VCaP (cell line): ENCODE measurements at regions not wholly inside any gene's neighbourhood (a gene's known extent, or its start where the extent isn't known, plus 50 kb on each side); places are given as distances from the start of the nearest gene placed in this dataset.
"Not testable (repeated sequence)": the region's sequence is repeated elsewhere in the genome, so short reads cannot be mapped to it uniquely, and the experiment has no call there.

Source experiments
- H3K27ac ChIP-seq: fragments of 450-650 bp; 2 replicates; pipeline ENCODE4 v1.5.1; 2017
- TF ChIP-seq, protein P1 (sequence below): fragments of 450-650 bp; conservative IDR thresholded peaks from 2 replicates; pipeline ENCODE4 v1.5.1; 2017; ENCODE audit warnings: mild to moderate bottlenecking, moderate library complexity

- TF ChIP-seq, protein P1, sequence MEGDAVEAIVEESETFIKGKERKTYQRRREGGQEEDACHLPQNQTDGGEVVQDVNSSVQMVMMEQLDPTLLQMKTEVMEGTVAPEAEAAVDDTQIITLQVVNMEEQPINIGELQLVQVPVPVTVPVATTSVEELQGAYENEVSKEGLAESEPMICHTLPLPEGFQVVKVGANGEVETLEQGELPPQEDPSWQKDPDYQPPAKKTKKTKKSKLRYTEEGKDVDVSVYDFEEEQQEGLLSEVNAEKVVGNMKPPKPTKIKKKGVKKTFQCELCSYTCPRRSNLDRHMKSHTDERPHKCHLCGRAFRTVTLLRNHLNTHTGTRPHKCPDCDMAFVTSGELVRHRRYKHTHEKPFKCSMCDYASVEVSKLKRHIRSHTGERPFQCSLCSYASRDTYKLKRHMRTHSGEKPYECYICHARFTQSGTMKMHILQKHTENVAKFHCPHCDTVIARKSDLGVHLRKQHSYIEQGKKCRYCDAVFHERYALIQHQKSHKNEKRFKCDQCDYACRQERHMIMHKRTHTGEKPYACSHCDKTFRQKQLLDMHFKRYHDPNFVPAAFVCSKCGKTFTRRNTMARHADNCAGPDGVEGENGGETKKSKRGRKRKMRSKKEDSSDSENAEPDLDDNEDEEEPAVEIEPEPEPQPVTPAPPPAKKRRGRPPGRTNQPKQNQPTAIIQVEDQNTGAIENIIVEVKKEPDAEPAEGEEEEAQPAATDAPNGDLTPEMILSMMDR, result no peak
- no peak overlapping the region for H3K27ac ChIP-seq
Observed at GRCh38 chr9:90489066-90489465, 153.6 kb downstream of the DIRAS2 start.

GRCh38 chr9:90499761-90500160 lies 142.9 kb downstream of the DIRAS2 start:
- H3K27ac ChIP-seq, result no peak overlapping the region
- TF ChIP-seq, protein P1, result no peak

- H3K27ac ChIP-seq, result no peak overlapping the region
- TF ChIP-seq, protein P1, result no peak
Observed at GRCh38 chr9:90502134-90502533, 140.5 kb downstream of the DIRAS2 start.

DNA sequence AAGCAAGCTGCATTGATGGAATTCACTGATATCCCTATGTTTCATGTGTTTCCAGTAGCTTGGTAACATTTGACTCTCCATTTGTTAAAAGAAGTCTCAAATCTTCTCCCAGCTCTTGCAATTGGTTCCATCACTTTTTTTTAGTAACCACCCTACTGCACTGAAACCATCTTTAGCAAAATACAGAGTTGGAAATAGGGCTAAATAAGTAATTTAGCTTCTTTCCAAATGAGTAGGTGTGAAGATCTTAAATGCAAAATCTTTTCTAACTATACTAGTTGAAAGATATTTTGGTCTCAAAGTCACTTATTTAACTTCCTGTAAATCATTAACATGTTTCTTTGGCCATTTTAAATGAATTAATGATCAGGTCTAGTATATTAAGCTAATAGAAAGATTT lies 138.1 kb downstream of the DIRAS2 start:
- TF ChIP-seq, protein P1, result no peak
- no peak overlapping the region for H3K27ac ChIP-seq

DNA sequence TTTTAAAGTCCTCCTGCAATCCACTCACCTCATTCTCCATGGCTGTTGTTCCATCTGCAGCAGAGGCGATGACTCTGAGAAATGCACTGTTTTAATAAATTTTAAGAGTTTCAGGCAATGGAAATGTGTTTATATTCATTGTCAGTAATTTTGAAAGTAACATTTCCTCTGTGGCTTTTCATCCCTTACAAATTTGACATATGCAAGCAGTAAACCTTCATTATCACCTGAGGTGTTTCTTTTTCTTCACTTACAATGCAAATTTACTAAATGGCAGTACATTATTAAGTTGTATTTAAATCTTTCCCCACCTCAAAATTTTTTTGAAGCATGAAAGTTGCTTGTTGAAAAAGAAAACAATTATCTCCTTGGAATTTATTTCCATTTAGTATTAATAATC lies 136.9 kb downstream of the DIRAS2 start:
- TF ChIP-seq, protein P1, result no peak
- no peak overlapping the region for H3K27ac ChIP-seq

DNA sequence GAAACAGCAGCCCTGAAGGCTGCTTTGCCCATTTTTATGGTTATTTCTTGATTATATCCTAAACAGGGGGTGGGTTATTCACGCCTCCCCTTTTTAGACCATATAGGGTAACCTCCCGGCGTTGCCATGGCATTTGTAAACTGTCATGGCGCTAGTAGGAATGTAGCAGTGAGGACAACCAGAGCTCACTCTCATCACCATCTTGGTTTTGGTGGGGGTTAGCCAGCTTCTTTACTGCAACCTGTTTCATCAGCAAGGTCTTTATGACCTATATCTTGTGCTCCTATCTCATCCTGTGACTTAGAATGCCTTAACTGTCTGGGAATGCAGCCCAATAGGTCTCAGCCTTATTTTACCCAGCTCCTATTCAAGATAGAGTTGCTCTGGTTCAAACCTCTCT lies 136.2 kb downstream of the DIRAS2 start:
- H3K27ac ChIP-seq, result not testable (repeated sequence)

DNA sequence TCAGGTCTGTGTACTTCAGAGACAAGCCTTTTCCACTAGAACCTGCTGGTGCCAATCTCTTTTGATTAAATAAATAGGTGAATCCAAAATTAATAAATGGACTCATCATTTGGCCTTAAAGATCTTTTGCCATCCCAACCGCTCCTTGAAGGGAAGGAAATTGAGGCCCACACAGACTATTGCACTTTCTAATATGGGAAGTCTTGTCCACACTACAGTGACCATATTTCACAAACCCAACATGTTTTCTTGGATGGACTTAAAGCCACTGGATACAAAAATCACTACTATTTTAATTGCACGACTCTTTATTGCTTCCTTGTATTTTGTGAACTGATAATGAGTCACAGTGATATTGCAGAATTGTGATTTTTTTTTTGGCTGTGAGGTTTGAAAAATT lies 135.0 kb downstream of the DIRAS2 start:
- no peak overlapping the region for H3K27ac ChIP-seq
- TF ChIP-seq, protein P1, result no peak

DNA sequence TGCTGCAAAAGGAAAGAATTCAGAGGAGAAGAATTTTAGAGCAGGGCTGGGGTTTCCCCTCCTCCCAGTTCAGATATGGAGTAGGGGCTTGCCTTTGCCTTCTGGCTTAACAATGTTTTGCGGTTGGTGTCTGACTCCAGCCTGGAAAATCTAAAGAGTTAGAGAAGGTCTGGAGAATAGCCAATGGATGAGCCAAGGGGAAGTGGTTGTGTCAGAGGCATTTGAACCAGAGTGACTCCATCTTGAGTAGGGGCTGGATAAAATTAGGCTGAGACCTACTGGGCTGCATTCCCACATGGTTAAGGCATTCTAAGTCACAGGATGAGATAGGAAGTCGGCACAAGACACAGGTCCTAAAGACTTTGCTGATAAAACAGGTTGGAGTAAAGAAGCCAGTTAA lies 133.7 kb downstream of the DIRAS2 start:
- TF ChIP-seq, protein P1, result no peak
- no peak overlapping the region for H3K27ac ChIP-seq
